Left lung (tissue), 4 donors: ENCODE measurements at regions not wholly inside any gene's neighbourhood (a gene's known extent, or its start where the extent isn't known, plus 50 kb on each side); places are given as distances from the start of the nearest gene placed in this dataset.

Experiments
- ATAC-seq: fragments of 200-7000 bp; cut with Tn5 transposase; one replicate; pipeline ENCODE4 v1.9.1; 2020; ENCODE audit warnings: moderate library complexity
- DNase-seq, 4 donors: peaks; one replicate each; pipeline ENCODE4 v3.0.0-alpha.2; 2013 to 2020
- H3K27ac ChIP-seq, 2 donors: fragments of 200-600 bp; sonication (generic) in 1 of 2; one replicate each; pipeline versions ENCODE4 v1.5.0 to v1.8.0; 2020 to 2021
- H3K27me3 ChIP-seq, 2 donors: fragments of 200-600 bp; sonication (generic) in 1 of 2; one replicate each; pipeline versions ENCODE4 v1.5.0 to v1.8.0; 2020 to 2021
- H3K36me3 ChIP-seq, 2 donors: fragments of 200-600 bp; sonication (generic) in 1 of 2; one replicate each; pipeline versions ENCODE4 v1.5.0 to v1.8.0; 2020 to 2021
- H3K4me1 ChIP-seq, 2 donors: fragments of 200-600 bp; one replicate each; pipeline ENCODE4 v1.8.0; 2021
- H3K4me3 ChIP-seq, 2 donors: fragments of 200-600 bp; sonication (generic) in 1 of 2; one replicate each; pipeline versions ENCODE4 v1.5.0 to v1.8.0; 2020 to 2021; ENCODE audit warnings: mild to moderate bottlenecking in 1 of 2
- H3K9me3 ChIP-seq, 2 donors: fragments of 200-600 bp; sonication (generic) in 1 of 2; one replicate each; pipeline versions ENCODE4 v1.5.0 to v1.8.0; 2020 to 2021
- intact Hi-C, 2 donors: fragments of 100-400 bp; cut with DNase I; formaldehyde crosslinking; loops; one replicate each; pipeline versions ENCODE4 v1.11.2 to v1.14.2; 2022
- TF ChIP-seq, protein P1 (sequence below), 2 donors: fragments of 200-600 bp; sonication (generic) in 1 of 2; IDR thresholded peaks; one replicate each; pipeline versions ENCODE4 v1.5.0 to v1.8.0; 2021; ENCODE audit warnings: antibody characterized with exemption in 2 of 2
- donor health status: DM: no; HTN: yes; CAD: no.
- donor health status: DM: no; HTN: no; CAD: no.

DNA sequence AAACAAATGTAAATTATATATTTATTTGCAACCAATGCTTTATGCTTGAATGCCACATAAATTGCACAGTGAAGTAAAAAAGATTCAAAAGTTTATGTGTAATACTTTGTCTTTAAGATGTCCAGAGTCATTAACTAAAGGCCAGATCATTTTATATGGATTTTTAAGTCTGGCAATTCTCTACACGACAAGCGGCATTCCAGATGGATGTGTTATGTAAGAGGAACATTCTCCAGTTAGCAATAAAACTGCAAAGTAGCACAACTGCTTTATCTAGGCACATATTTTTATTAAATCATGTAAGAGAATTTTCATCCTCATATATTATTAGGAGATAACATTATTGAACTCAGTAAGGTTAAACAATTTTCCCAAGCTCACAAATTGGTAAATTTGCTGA is 1717.7 kb upstream of the SEL1L start:
- TF ChIP-seq, protein P1, sequence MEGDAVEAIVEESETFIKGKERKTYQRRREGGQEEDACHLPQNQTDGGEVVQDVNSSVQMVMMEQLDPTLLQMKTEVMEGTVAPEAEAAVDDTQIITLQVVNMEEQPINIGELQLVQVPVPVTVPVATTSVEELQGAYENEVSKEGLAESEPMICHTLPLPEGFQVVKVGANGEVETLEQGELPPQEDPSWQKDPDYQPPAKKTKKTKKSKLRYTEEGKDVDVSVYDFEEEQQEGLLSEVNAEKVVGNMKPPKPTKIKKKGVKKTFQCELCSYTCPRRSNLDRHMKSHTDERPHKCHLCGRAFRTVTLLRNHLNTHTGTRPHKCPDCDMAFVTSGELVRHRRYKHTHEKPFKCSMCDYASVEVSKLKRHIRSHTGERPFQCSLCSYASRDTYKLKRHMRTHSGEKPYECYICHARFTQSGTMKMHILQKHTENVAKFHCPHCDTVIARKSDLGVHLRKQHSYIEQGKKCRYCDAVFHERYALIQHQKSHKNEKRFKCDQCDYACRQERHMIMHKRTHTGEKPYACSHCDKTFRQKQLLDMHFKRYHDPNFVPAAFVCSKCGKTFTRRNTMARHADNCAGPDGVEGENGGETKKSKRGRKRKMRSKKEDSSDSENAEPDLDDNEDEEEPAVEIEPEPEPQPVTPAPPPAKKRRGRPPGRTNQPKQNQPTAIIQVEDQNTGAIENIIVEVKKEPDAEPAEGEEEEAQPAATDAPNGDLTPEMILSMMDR (IDR thresholded peaks at IDR 0.05): no peak

GRCh38 chr14:83253870-83254269 is 1720.2 kb upstream of the SEL1L start:
- H3K4me1 ChIP-seq: no peaks in the 10 kb centered on the region
- peak; percentile 73 for ATAC-seq
- intact Hi-C loops: no loop called here
- no peaks in the 10 kb centered on the region for H3K36me3 ChIP-seq
- peak overlapping the region in 1 of 2 donors; percentile 29 for H3K27ac ChIP-seq
- TF ChIP-seq, protein P1 (IDR thresholded peaks at IDR 0.05): no peak
- H3K9me3 ChIP-seq: no peaks in the 10 kb centered on the region
- DNase-seq: no peak
- H3K4me3 ChIP-seq: no peak overlapping the region
- no peaks in the 10 kb centered on the region for H3K27me3 ChIP-seq

More for the DNA sequence above, 1717.7 kb upstream of the SEL1L start:
- H3K36me3 ChIP-seq: no peaks in the 10 kb centered on the region
- H3K27me3 ChIP-seq: no peaks in the 10 kb centered on the region
- no peak overlapping the region for H3K27ac ChIP-seq
- no peak for ATAC-seq
- no peaks in the 10 kb centered on the region for H3K9me3 ChIP-seq
- intact Hi-C loops: no loop called here
- no peak overlapping the region for H3K4me3 ChIP-seq
- DNase-seq: no peak
- H3K4me1 ChIP-seq: no peaks in the 10 kb centered on the region

DNA sequence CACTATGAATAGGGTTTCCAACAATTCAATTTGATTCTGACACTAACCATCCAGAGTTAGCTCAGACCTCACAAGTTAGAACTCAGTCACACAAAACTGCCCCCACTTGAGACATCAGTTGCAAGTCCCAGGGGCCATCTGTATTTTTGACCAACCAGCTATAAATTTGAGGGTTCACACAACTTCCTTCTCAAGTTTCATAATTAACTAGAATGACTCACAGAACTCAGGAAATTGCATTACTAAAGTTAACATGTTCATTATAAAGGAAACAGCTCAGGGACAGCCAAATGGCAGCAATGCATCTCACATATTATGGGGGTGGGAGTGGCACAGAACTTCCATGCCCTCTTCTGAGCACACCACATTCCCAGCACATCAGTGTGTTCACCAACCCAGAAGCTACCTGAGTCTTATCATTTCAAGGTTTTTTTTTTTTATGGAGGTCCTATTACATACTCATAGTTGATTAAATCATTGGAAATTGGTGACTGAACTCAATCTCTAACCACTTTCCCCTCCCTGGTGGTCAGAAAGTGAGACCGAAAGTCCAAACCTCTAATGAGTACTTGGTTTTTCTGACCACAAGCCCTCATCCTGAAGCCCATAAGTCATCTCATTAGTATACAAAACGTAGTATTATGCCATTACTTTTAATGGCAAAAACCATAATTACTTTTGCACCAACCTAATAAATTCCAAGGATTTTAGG is 1721.5 kb upstream of the SEL1L start:
- Histone ChIP-seq H3K9me3 (no peaks in the 10 kb centered on the region), H3K4me1 (no peaks in the 10 kb centered on the region), H3K36me3 (no peaks in the 10 kb centered on the region), H3K27ac (peak overlapping the region in 1 of 2 donors; percentile 31), H3K4me3 (no peak overlapping the region), H3K27me3 (no peaks in the 10 kb centered on the region)
- TF ChIP-seq, protein P1 (IDR thresholded peaks at IDR 0.05): no peak
- intact Hi-C loops: no loop called here
- ATAC-seq: no peak
- DNase-seq: no peak

GRCh38 chr14:83255727-83256090 is 1722.1 kb upstream of the SEL1L start:
- no peaks in the 10 kb centered on the region for H3K9me3 ChIP-seq
- H3K27me3 ChIP-seq: no peaks in the 10 kb centered on the region
- intact Hi-C loops: no loop called here
- DNase-seq (no peak), ATAC-seq (no peak)
- H3K4me1 ChIP-seq: no peaks in the 10 kb centered on the region
- TF ChIP-seq, protein P1 (IDR thresholded peaks at IDR 0.05): no peak
- H3K36me3 ChIP-seq: no peaks in the 10 kb centered on the region
- H3K27ac ChIP-seq: peak overlapping the region in 1 of 2 donors; percentile 31
- H3K4me3 ChIP-seq: no peak overlapping the region

- TF ChIP-seq, protein P1 (IDR thresholded peaks at IDR 0.05): no peak
- H3K4me3 ChIP-seq: no peak overlapping the region
- no peaks in the 10 kb centered on the region for H3K9me3 ChIP-seq
- no peaks in the 10 kb centered on the region for H3K27me3 ChIP-seq
- intact Hi-C loops: no loop called here
- DNase-seq: no peak
- H3K27ac ChIP-seq: no peak overlapping the region
- no peaks in the 10 kb centered on the region for H3K36me3 ChIP-seq
- H3K4me1 ChIP-seq: no peaks in the 10 kb centered on the region
- no peak for ATAC-seq
Measured at GRCh38 chr14:83257466-83258439, 1724.1 kb upstream of the SEL1L start.
